Esophagus squamous epithelium (tissue), 5 donors: ENCODE measurements at regions not wholly inside any gene's neighbourhood (a gene's known extent, or its start where the extent isn't known, plus 50 kb on each side); places are given as distances from the start of the nearest gene placed in this dataset.

ENCODE experiments used
- DNase-seq: peaks from one replicate; lab custom pipeline; 2025; lab: John Stamatoyannopoulos, UW
- H3K27ac ChIP-seq, 4 donors: fragments of 200-600 bp; sonication (generic); one replicate each; pipeline ENCODE4 v1.5.1; 2016 to 2019; ENCODE audit warnings: mild to moderate bottlenecking in 1 of 4
- H3K27me3 ChIP-seq, 4 donors: fragments of 200-600 bp; sonication (generic); 1 replicate in 3 of 4; 2 replicates in 1 of 4; pipeline versions ENCODE4 v1.5.1 to v1.6.0; 2017 to 2021; ENCODE audit warnings: antibody characterized with exemption in 1 of 4
- H3K36me3 ChIP-seq, 3 donors: fragments of 200-600 bp; sonication (generic); one replicate each; pipeline ENCODE4 v1.5.1; 2016 to 2019
- H3K4me1 ChIP-seq, 3 donors: fragments of 200-600 bp; sonication (generic); one replicate each; pipeline ENCODE4 v1.5.1; 2017 to 2019
- H3K4me3 ChIP-seq, 4 donors: fragments of 200-600 bp; sonication (generic); 1 replicate in 3 of 4; 2 replicates in 1 of 4; pipeline ENCODE4 v1.5.1; 2016 to 2019; ENCODE audit warnings: mild to moderate bottlenecking in 2 of 4, moderate library complexity in 1 of 4
- H3K9me3 ChIP-seq, 3 donors: fragments of 200-600 bp; sonication (generic); one replicate each; pipeline ENCODE4 v1.5.1; 2016 to 2019
- CTCF ChIP-seq, 6 experiments: fragments of 450-650 bp in 4 of 6; fragments of 200-600 bp in 2 of 6; sonication (generic) in 2 of 6; IDR thresholded peaks; one replicate each; pipeline ENCODE4 v1.5.1; 2016 to 2019; ENCODE audit warnings: antibody characterized with exemption in 6 of 6, mild to moderate bottlenecking in 4 of 6, moderate library complexity in 4 of 6
- POLR2A ChIP-seq, 4 donors: fragments of 450-650 bp; IDR thresholded peaks; one replicate each; pipeline ENCODE4 v1.6.1; 2017; ENCODE audit warnings: antibody characterized with exemption in 4 of 4, mild to moderate bottlenecking in 4 of 4, moderate library complexity in 3 of 4
- WGBS, 2 donors: methylation state at CpG; one replicate each; pipeline ENCODE4 v1.1.5; 2018; 5-methylcytosine and 5-hydroxymethylcytosine counted together
- intact Hi-C: fragments of 100-400 bp; cut with DNase I; formaldehyde crosslinking; loops from one replicate; pipeline ENCODE4 v1.15.0; 2022
- donor health status: DM: yes; HTN: yes; CAD: no.

- no peak for DNase-seq
- no peaks in the 10 kb centered on the region for H3K9me3 ChIP-seq
- 88 to 98% methylated on average over 8 of the region's 8 CpGs for WGBS, 2 donors
- TF ChIP-seq CTCF (IDR thresholded peaks at IDR 0.05) (no peak), POLR2A (IDR thresholded peaks at IDR 0.05) (no peak)
- no peak overlapping the region for H3K4me3 ChIP-seq
- intact Hi-C loops, result no loop called here
- H3K27me3 ChIP-seq, result peaks cover 0 to 24% (median 0%) of the 10 kb centered on the region in 4 donors
- H3K27ac ChIP-seq, result no peak overlapping the region
- no peaks in the 10 kb centered on the region for H3K4me1 ChIP-seq
- no peaks in the 10 kb centered on the region for H3K36me3 ChIP-seq
These were observed 151.7 kb upstream of the PROK2 start for GRCh38 chr3:71936681-71937080.

GRCh38 chr3:71934520-71935270 is 149.7 kb upstream of the PROK2 start:
- intact Hi-C loops, result no loop called here
- no peaks in the 10 kb centered on the region for H3K9me3 ChIP-seq
- H3K4me3 ChIP-seq, result no peak overlapping the region
- H3K27me3 ChIP-seq, result peaks cover 0 to 24% (median 0%) of the 10 kb centered on the region in 4 donors
- no peaks in the 10 kb centered on the region for H3K4me1 ChIP-seq
- TF ChIP-seq CTCF (IDR thresholded peaks at IDR 0.05) (no peak), POLR2A (IDR thresholded peaks at IDR 0.05) (no peak)
- no peaks in the 10 kb centered on the region for H3K36me3 ChIP-seq
- DNase-seq, result no peak
- 79 to 82% methylated on average over 11 of the region's 11 CpGs for WGBS, 2 donors
- H3K27ac ChIP-seq, result no peak overlapping the region

- Histone ChIP-seq H3K36me3 (no peaks in the 10 kb centered on the region), H3K4me3 (no peak overlapping the region), H3K9me3 (no peaks in the 10 kb centered on the region), H3K4me1 (no peaks in the 10 kb centered on the region), H3K27me3 (peaks cover 0 to 24% (median 0%) of the 10 kb centered on the region in 4 donors), H3K27ac (no peak overlapping the region)
- intact Hi-C loops, result no loop called here
- DNase-seq, result no peak
- 32 to 36% methylated on average over 5 of the region's 5 CpGs for WGBS, 2 donors
- TF ChIP-seq CTCF (IDR thresholded peaks at IDR 0.05) (no peak), POLR2A (IDR thresholded peaks at IDR 0.05) (no peak)
These were observed 147.0 kb upstream of the PROK2 start for GRCh38 chr3:71931922-71932321.

- 54 to 61% methylated on average over 10 of the region's 10 CpGs for WGBS, 2 donors
- DNase-seq, result no peak
These were observed 145.4 kb upstream of the PROK2 start for GRCh38 chr3:71930056-71930991.

More at GRCh38 chr3:71930056-71930991, 145.4 kb upstream of the PROK2 start:
- H3K4me1 ChIP-seq, result peaks cover 0 to 7% (median 0%) of the 10 kb centered on the region in 3 donors
- H3K27ac ChIP-seq, result no peak overlapping the region
- no peaks in the 10 kb centered on the region for H3K9me3 ChIP-seq
- intact Hi-C loops, result no loop called here
- H3K4me3 ChIP-seq, result no peak overlapping the region
- H3K36me3 ChIP-seq, result no peaks in the 10 kb centered on the region
- H3K27me3 ChIP-seq, result peaks cover 0 to 13% (median 0%) of the 10 kb centered on the region in 4 donors
- TF ChIP-seq POLR2A (IDR thresholded peaks at IDR 0.05), result no peak
- TF ChIP-seq CTCF (IDR thresholded peaks at IDR 0.05), result peak in 1 of 6 experiments; percentile 46
